Colonic mucosa (tissue), 4 donors: ENCODE measurements at regions not wholly inside any gene's neighbourhood (a gene's known extent, or its start where the extent isn't known, plus 50 kb on each side); places are given as distances from the start of the nearest gene placed in this dataset.

Source experiments
- DNase-seq: peaks from one replicate; pipeline ENCODE4 v3.0.0-alpha.2; 2020
- H3K27ac ChIP-seq: fragments of 200-600 bp; one replicate; pipeline ENCODE4 v1.8.0; 2021
- H3K27me3 ChIP-seq: fragments of 200-600 bp; one replicate; pipeline ENCODE4 v1.8.0; 2021
- H3K36me3 ChIP-seq: fragments of 200-600 bp; one replicate; pipeline ENCODE4 v1.8.0; 2021
- H3K4me1 ChIP-seq: fragments of 200-600 bp; one replicate; pipeline ENCODE4 v1.8.0; 2021; ENCODE audit warnings: mild to moderate bottlenecking
- H3K4me3 ChIP-seq: fragments of 200-600 bp; one replicate; pipeline ENCODE4 v1.8.0; 2021
- H3K9ac ChIP-seq, 2 donors: one replicate each; pipeline ENCODE4 v1.7.0; 2013; ENCODE audit warnings: control low read depth in 2 of 2, low read depth in 2 of 2, low read length in 2 of 2
- H3K9me3 ChIP-seq: fragments of 200-600 bp; one replicate; pipeline ENCODE4 v1.8.0; 2021
- intact Hi-C: fragments of 100-400 bp; cut with DNase I; formaldehyde crosslinking; loops from one replicate; pipeline ENCODE4 v1.14.1; 2022
- TF ChIP-seq, protein P1 (sequence below): fragments of 200-600 bp; IDR thresholded peaks from one replicate; pipeline ENCODE4 v1.8.0; 2022; ENCODE audit warnings: antibody characterized with exemption, mild to moderate bottlenecking
- donor health status: healthy.
- donor health status: DM: no; HTN: no; CAD: no.
- donor health status: DM: no; HTN: no; CAD: no.

DNA sequence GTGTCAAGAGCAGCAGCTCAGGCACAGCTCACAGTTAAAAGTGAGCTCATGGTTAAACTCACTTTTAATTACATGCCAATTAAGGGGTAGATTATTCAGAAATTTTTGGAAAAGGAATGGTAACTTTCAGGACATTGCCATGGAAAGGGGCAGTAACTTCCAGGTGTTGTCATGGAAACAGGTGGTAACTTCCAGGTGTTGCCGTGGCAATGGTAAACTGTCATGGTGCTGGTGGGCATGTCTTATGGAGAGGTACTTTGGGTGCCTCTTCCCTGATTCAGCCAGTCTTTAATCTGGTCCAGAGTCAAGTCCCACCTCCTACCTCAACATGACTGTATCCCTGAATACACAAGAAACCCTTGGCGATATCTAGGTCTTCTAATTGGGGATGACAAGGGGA is 223.2 kb upstream of the TAS2R1 start:
- Histone ChIP-seq H3K4me3 (no peak overlapping the region), H3K27me3 (no peaks in the 10 kb centered on the region), H3K36me3 (no peaks in the 10 kb centered on the region), H3K9ac (no peak overlapping the region), H3K9me3 (no peaks in the 10 kb centered on the region), H3K27ac (no peak overlapping the region), H3K4me1 (no peaks in the 10 kb centered on the region)
- DNase-seq, result no peak
- TF ChIP-seq, protein P1, sequence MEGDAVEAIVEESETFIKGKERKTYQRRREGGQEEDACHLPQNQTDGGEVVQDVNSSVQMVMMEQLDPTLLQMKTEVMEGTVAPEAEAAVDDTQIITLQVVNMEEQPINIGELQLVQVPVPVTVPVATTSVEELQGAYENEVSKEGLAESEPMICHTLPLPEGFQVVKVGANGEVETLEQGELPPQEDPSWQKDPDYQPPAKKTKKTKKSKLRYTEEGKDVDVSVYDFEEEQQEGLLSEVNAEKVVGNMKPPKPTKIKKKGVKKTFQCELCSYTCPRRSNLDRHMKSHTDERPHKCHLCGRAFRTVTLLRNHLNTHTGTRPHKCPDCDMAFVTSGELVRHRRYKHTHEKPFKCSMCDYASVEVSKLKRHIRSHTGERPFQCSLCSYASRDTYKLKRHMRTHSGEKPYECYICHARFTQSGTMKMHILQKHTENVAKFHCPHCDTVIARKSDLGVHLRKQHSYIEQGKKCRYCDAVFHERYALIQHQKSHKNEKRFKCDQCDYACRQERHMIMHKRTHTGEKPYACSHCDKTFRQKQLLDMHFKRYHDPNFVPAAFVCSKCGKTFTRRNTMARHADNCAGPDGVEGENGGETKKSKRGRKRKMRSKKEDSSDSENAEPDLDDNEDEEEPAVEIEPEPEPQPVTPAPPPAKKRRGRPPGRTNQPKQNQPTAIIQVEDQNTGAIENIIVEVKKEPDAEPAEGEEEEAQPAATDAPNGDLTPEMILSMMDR, result no peak
- intact Hi-C loops, result no loop called here

DNA sequence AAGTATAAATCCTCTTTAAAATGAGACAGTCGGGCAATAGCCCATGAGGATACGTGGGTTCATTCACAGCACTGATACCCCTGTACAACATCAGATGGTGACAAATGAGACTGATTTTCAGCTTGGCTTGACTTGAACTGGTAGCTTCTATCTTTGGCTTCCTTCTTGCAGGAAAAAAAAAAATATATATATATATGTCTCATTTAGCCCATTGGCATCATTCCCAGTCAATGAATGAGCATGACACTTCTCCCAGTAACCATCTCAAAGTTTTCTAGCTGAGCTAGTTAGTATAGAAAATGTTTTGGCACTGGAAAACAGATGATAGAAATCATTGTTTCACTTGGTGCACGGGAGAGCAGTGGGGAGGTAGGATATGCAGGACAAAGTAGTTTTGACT is 222.5 kb upstream of the TAS2R1 start:
- intact Hi-C loops, result no loop called here
- DNase-seq, result no peak
- Histone ChIP-seq H3K4me1 (no peaks in the 10 kb centered on the region), H3K27ac (no peak overlapping the region), H3K36me3 (no peaks in the 10 kb centered on the region), H3K9ac (no peak overlapping the region), H3K9me3 (no peaks in the 10 kb centered on the region), H3K4me3 (no peak overlapping the region), H3K27me3 (no peaks in the 10 kb centered on the region)
- TF ChIP-seq, protein P1, result no peak

DNA sequence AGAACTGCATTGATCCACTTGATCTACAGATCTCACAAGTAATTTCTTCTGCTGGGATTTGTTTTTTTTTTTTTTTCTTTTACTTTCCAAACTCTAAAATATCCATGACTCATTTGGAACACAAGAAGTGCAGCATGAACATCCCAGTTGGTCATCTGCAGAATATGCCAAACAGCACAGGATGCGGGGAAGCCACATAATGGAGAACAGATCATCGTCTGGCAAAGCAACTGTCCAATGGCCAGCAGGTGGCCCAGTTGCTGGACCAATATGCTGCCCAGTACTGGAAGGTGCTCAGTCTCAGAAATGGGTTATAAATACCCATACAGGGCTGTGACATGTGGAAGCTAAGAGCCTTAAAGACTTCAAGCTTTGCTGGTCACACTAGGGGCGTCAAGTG is 221.3 kb upstream of the TAS2R1 start:
- H3K27me3 ChIP-seq, result no peaks in the 10 kb centered on the region
- H3K4me3 ChIP-seq, result no peak overlapping the region
- H3K4me1 ChIP-seq, result no peaks in the 10 kb centered on the region
- H3K9ac ChIP-seq, result no peak overlapping the region
- H3K36me3 ChIP-seq, result no peaks in the 10 kb centered on the region
- TF ChIP-seq, protein P1, result no peak
- H3K27ac ChIP-seq, result no peak overlapping the region
- no peak for DNase-seq
- intact Hi-C loops, result no loop called here
- no peaks in the 10 kb centered on the region for H3K9me3 ChIP-seq

DNA sequence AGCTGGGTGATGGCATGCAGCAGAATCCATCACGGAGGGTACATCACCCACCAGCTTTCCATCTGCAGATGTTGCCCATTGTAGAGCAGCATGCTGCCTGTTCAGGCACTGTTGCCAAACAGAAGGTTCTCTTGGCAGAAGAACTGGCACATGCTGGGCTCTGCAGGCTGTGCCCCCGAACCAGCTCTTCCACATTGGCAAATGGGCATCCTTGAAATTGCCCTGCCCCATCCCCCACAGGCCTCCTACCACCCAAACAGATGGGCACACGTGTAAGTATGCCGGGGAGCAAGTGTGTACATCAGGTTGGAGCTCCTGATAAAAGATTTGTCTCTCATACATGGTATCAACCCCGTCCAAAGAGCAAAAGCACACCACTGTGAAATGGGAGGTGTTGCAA is 220.3 kb upstream of the TAS2R1 start:
- H3K9me3 ChIP-seq, result no peaks in the 10 kb centered on the region
- no peaks in the 10 kb centered on the region for H3K36me3 ChIP-seq
- no peak for DNase-seq
- TF ChIP-seq, protein P1, result no peak
- H3K27me3 ChIP-seq, result no peaks in the 10 kb centered on the region
- H3K27ac ChIP-seq, result no peak overlapping the region
- no peak overlapping the region for H3K4me3 ChIP-seq
- no peaks in the 10 kb centered on the region for H3K4me1 ChIP-seq
- intact Hi-C loops, result no loop called here
- H3K9ac ChIP-seq, result no peak overlapping the region

DNA sequence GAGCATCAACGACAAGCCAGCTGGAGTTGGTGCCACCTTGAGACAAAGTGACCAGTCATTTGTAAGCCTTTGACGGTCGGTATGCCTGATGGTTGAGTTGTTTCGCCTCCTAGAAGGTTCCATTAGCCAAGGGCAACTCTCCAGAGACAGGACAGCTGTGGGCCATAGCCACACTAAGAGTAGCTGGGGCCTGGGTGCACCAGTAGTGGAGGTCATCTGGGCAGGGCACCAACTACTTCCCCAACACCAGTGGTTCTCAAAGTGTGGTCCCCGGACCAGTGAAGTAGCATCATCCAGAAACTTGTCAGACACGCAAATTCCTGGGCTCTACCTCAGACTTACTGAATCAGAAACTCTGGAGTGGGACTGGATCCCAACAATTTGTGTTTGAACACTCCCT is 217.5 kb upstream of the TAS2R1 start:
- TF ChIP-seq, protein P1, result no peak
- Histone ChIP-seq H3K36me3 (no peaks in the 10 kb centered on the region), H3K9ac (no peak overlapping the region), H3K4me1 (no peaks in the 10 kb centered on the region), H3K27me3 (no peaks in the 10 kb centered on the region), H3K27ac (no peak overlapping the region), H3K4me3 (no peak overlapping the region), H3K9me3 (no peaks in the 10 kb centered on the region)
- intact Hi-C loops, result no loop called here
- no peak for DNase-seq

DNA sequence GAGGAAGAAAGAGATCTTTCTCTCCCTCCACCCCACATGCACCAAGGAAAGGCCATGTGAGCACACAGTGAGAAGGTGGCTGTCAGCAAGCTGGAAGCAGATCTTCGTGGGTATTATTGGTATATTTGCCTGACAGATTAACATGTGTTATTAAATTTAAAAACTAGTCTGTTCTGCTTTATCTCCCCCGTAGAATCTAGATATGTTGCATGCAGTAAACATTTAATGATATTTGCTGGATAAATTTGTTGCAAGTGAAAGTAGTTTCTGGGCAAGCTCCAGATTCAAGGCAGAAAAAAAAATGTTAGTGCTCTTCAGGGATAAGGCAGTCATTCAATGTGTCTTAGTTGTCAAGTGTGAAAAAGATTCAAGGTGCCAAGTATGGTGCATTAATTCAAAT is 215.0 kb upstream of the TAS2R1 start:
- H3K27ac ChIP-seq, result no peak overlapping the region
- H3K4me1 ChIP-seq, result no peaks in the 10 kb centered on the region
- no peak overlapping the region for H3K4me3 ChIP-seq
- no peak for DNase-seq
- no peaks in the 10 kb centered on the region for H3K36me3 ChIP-seq
- TF ChIP-seq, protein P1, result no peak
- H3K9me3 ChIP-seq, result no peaks in the 10 kb centered on the region
- no peak overlapping the region for H3K9ac ChIP-seq
- intact Hi-C loops, result no loop called here
- no peaks in the 10 kb centered on the region for H3K27me3 ChIP-seq
